ACC112 (cell line): ENCODE measurements at regions not wholly inside any gene's neighbourhood (a gene's known extent, or its start where the extent isn't known, plus 50 kb on each side); places are given as distances from the start of the nearest gene placed in this dataset.
"Not testable (repeated sequence)": the region's sequence is repeated elsewhere in the genome, so short reads cannot be mapped to it uniquely, and the experiment has no call there.

Experiments used
- H2AFZ ChIP-seq: fragments of 200-600 bp; sonication (generic); one replicate; pipeline ENCODE4 v1.6.0; 2017; ENCODE audit warnings: antibody characterized with exemption, low read length; ENCODE audit not compliant: unreplicated experiment
- H3K27ac ChIP-seq: fragments of 200-600 bp; sonication (generic); 2 replicates; pipeline ENCODE4 v1.5.1; 2014; ENCODE audit warnings: low read depth, mild to moderate bottlenecking, antibody characterized with exemption, low read length, moderate library complexity
- H3K27me3 ChIP-seq: fragments of 200-600 bp; sonication (generic); 2 replicates; pipeline ENCODE4 v1.6.1; 2014; ENCODE audit warnings: mild to moderate bottlenecking, antibody characterized with exemption, low read length, moderate library complexity, mixed read lengths; ENCODE audit not compliant: insufficient read depth
- H3K36me3 ChIP-seq: fragments of 200-600 bp; sonication (generic); 2 replicates; pipeline ENCODE4 v1.6.1; 2016; ENCODE audit warnings: mild to moderate bottlenecking, antibody characterized with exemption, low read length, moderate library complexity, mixed read lengths; ENCODE audit not compliant: insufficient read depth
- H3K4me1 ChIP-seq: fragments of 200-600 bp; sonication (generic); one replicate; pipeline ENCODE4 v1.6.1; 2016; ENCODE audit warnings: low read length, mixed read lengths; ENCODE audit not compliant: insufficient read depth, unreplicated experiment, control insufficient read depth
- H3K4me3 ChIP-seq: fragments of 200-600 bp; sonication (generic); 2 replicates; pipeline ENCODE4 v1.5.1; 2014; ENCODE audit warnings: mild to moderate bottlenecking, low read depth, low read length
- H3K79me2 ChIP-seq: fragments of 200-600 bp; sonication (generic); one replicate; pipeline ENCODE4 v1.6.0; 2016; ENCODE audit warnings: low read length; ENCODE audit not compliant: control insufficient read depth, unreplicated experiment, insufficient read depth

DNA sequence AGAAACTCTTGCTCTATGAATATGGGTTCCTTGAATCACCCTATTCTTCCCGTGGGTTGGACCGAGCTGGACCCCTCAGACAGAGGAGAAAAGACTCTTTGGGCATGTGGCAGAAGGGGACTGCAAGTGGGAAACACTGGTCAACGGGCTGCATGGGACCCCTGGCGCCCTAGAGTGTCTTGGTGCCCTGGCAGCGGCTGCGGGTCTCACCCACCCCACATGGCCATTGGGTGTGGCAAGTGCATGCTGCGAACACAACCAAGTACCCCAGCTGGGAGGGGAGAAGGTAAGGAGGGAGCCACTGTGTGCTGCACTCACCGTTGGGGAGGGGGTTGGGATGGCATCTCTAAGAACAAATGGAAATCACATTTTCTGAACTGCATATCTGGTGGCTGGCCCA lies 438.8 kb upstream of the EYS start:
- H2AFZ ChIP-seq: no peak overlapping the region
- no peaks in the 10 kb centered on the region for H3K27me3 ChIP-seq
- no peak overlapping the region for H3K4me3 ChIP-seq
- H3K4me1 ChIP-seq: no peaks in the 10 kb centered on the region
- no peak overlapping the region for H3K27ac ChIP-seq
- H3K36me3 ChIP-seq: no peaks in the 10 kb centered on the region
- no peaks in the 10 kb centered on the region for H3K79me2 ChIP-seq

DNA sequence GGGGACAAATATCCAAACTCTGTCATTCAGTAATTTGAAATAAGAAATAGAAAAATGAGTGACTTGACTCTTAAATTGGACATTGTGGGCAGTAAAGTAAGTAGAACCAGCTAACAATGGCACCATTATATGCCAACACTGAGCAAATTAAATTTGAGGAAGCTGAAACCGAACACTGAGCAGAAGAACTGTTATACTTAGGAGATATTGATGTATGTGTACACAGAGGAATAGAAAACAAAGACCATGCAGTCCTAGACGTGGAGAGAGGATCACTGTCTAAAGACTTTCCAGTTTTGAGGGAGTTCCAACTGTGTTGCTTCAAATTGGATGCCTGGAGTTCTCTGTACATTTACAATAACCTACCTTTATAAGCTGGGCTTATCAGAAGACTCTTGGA lies 427.0 kb upstream of the EYS start:
- no peaks in the 10 kb centered on the region for H3K4me1 ChIP-seq
- H3K27ac ChIP-seq: no peak overlapping the region
- H2AFZ ChIP-seq: no peak overlapping the region
- H3K4me3 ChIP-seq: no peak overlapping the region
- H3K27me3 ChIP-seq: no peaks in the 10 kb centered on the region
- no peaks in the 10 kb centered on the region for H3K79me2 ChIP-seq
- H3K36me3 ChIP-seq: no peaks in the 10 kb centered on the region

DNA sequence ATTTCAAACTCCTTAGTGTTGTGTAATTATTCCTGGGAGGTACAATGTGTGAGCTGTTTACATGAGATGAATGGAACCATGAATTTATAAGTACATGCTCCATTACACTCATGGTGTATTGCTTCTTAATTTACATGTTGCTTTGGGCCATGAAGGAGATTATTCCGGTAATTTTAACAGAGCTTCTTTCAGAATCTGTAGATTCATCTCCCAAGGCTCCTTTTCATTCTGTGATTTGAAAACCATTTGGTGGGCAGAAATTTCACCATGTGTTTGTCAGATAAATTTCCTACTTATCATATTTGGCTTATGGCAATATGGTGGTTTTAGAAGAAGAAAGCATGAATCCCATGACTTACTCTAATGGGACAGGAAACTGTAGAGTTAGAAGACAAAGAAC lies 421.6 kb upstream of the EYS start:
- Histone ChIP-seq H2AFZ (no peak overlapping the region), H3K36me3 (no peaks in the 10 kb centered on the region), H3K27me3 (no peaks in the 10 kb centered on the region), H3K79me2 (no peaks in the 10 kb centered on the region), H3K4me1 (no peaks in the 10 kb centered on the region), H3K4me3 (no peak overlapping the region), H3K27ac (no peak overlapping the region)

DNA sequence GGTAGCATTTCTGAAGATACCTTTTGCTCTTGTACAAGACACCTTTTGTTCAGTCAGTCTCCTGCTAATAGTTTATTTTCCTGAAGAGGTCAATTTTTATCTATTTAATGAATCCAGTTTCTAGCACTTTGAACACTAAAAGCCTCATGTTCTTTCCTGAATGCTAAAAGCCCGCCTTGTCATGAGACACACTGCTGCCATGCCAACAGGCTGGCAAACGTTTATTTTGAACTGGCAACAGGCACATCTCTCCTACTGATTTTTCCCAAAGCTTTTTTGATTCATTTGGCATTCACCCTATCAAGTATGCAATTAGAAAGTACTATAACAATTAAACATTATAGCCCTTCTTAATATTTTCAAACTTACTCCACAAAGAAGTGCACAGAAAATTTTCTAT lies 421.2 kb upstream of the EYS start:
- Histone ChIP-seq H3K27me3 (no peaks in the 10 kb centered on the region), H2AFZ (no peak overlapping the region), H3K4me1 (no peaks in the 10 kb centered on the region), H3K79me2 (no peaks in the 10 kb centered on the region), H3K36me3 (no peaks in the 10 kb centered on the region), H3K4me3 (no peak overlapping the region), H3K27ac (no peak overlapping the region)

GRCh38 chr6:66127061-66127460 lies 420.0 kb upstream of the EYS start:
- no peaks in the 10 kb centered on the region for H3K79me2 ChIP-seq
- no peak overlapping the region for H3K4me3 ChIP-seq
- no peaks in the 10 kb centered on the region for H3K36me3 ChIP-seq
- no peak overlapping the region for H2AFZ ChIP-seq
- no peaks in the 10 kb centered on the region for H3K27me3 ChIP-seq
- no peak overlapping the region for H3K27ac ChIP-seq
- H3K4me1 ChIP-seq: no peaks in the 10 kb centered on the region

DNA sequence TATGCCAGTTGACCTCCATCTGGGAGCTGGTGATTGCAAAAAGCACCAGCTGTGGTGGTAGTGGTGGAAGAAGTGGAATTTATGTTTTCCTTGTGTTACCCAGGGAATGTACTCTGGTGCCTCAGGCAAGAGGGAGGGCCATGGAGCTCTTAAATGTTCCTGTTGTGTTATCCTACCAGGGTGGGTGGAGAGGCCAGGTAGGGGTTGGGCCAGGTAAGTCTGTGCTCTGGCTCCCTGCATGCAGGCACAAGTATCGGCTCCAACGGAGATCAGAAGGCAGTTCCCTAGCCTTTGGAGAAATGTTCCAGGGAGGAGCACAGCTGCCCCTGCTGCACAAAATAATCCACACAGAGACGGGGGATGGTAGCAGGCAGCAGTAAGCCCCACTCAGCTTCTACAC lies 419.3 kb upstream of the EYS start:
- Histone ChIP-seq H3K27me3 (no peaks in the 10 kb centered on the region), H3K79me2 (no peaks in the 10 kb centered on the region), H3K27ac (no peak overlapping the region), H3K4me1 (no peaks in the 10 kb centered on the region), H3K36me3 (no peaks in the 10 kb centered on the region), H3K4me3 (no peak overlapping the region), H2AFZ (no peak overlapping the region)

DNA sequence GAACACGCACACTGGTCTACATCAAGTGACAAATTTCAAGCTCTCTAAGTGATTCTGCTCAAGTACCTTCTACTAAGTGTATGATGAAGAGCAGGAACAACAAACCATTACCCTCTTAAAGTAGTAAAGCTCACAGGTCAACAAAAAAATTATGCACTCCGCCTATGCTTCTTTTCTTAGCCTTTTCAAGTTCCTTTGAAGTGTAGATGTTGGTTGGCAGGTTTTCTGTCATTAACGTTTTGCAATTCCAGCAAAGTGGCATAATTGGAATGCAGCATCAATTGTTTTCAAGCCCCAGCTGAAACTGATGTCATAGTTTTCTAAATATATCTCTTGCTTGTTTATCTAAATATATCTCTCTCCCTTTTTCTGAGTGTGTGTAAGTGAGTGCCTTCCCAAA lies 396.9 kb upstream of the EYS start:
- Histone ChIP-seq H3K4me1 (no peaks in the 10 kb centered on the region), H3K4me3 (no peak overlapping the region), H3K36me3 (no peaks in the 10 kb centered on the region), H3K79me2 (no peaks in the 10 kb centered on the region), H3K27ac (no peak overlapping the region), H2AFZ (no peak overlapping the region), H3K27me3 (no peaks in the 10 kb centered on the region)

GRCh38 chr6:66103354-66103753 lies 396.3 kb upstream of the EYS start:
- Histone ChIP-seq H3K27me3 (no peaks in the 10 kb centered on the region), H3K4me3 (no peak overlapping the region), H3K36me3 (no peaks in the 10 kb centered on the region), H3K27ac (no peak overlapping the region), H3K4me1 (no peaks in the 10 kb centered on the region), H2AFZ (no peak overlapping the region), H3K79me2 (no peaks in the 10 kb centered on the region)

DNA sequence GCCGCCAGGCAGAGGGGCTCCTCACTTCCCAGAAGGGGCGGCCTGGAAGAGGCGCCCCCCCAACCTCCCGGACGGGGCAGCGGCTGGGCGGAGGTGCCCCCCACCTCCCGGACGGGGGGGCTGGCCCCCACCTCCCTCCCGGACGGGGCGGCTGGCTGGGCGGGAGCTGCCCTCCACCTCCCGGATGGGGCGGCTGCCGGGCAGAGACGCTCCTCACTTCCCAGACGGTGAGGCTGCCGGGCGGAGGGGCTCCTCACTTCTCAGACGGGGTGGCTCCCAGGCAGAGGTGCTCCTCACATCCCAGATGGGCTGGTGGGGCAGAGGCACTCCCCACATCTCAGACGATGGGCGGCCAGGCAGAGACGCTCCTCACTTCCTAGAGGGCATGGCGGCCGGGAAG lies 389.7 kb upstream of the EYS start:
- Histone ChIP-seq H3K4me3 (no peak overlapping the region), H3K79me2 (no peaks in the 10 kb centered on the region), H3K27ac (no peak overlapping the region), H3K27me3 (no peaks in the 10 kb centered on the region), H3K4me1 (no peaks in the 10 kb centered on the region), H2AFZ (no peak overlapping the region), H3K36me3 (no peaks in the 10 kb centered on the region)

DNA sequence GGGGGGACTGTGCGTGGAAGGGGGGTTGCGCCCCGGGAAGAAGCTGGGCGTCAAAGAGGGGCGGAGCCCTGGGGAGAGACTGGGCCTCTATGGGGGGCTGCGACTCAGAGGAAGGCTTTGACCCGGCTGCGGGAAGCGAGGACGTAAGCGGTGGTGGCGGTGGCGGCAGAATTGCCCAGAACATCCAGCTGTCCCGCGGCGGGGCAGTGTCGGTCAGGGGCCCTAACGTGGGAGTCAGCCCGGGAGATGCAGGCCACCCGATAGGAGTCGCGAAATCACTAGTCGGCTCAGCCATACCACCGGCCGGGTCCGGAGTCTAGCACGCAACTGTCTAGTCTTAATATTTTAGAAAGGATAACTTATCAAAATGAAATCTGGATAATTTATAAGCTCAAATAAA lies 387.6 kb upstream of the EYS start:
- Histone ChIP-seq H2AFZ (no peak overlapping the region), H3K27me3 (no peaks in the 10 kb centered on the region), H3K36me3 (no peaks in the 10 kb centered on the region), H3K27ac (no peak overlapping the region), H3K4me1 (no peaks in the 10 kb centered on the region), H3K79me2 (no peaks in the 10 kb centered on the region), H3K4me3 (no peak overlapping the region)

DNA sequence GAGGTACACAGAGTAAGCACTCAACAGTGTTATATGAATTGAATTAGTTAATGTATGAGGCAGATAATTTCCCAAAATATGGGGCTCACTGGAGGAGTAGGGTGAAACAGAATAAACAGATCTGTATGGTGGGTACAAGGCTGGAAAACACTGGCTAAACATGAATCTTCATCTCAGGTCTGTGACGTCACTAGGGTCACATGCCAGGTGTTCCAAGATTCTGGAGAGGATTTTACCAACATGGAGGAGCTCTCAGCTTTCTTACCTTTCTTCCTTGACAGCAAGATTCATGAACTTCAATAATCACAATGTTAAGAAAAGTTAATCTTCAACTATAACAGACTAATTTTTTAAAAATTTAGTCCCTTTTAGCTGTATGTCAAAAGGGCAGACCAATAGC lies 385.3 kb upstream of the EYS start:
- not testable (repeated sequence) for H3K27ac ChIP-seq, H3K4me3 ChIP-seq, H2AFZ ChIP-seq, H3K27me3 ChIP-seq, H3K4me1 ChIP-seq, H3K79me2 ChIP-seq, H3K36me3 ChIP-seq

DNA sequence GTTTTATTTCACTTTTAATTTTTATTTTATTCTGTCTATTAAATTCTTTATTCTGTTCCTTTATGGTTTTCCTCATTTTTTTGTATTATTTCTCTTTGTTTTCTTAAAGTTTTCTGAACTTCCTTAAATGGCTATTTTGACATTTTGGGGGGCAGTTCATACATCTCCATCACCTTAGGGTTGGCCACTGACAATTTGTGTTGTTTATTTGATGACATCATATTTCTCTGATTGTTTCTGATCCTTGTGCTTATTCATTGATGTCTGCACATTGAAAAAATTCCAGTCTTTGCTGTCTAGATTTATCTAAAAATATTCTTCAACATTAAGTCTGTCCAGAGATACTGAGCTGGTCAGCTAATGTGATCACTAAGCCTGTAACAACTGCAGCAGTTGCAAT lies 379.5 kb upstream of the EYS start:
- H3K27ac ChIP-seq: no peak overlapping the region
- H2AFZ ChIP-seq: no peak overlapping the region
- H3K79me2 ChIP-seq: no peaks in the 10 kb centered on the region
- no peak overlapping the region for H3K4me3 ChIP-seq
- no peaks in the 10 kb centered on the region for H3K27me3 ChIP-seq
- H3K36me3 ChIP-seq: no peaks in the 10 kb centered on the region
- no peaks in the 10 kb centered on the region for H3K4me1 ChIP-seq
